Cardiac muscle cell (in vitro differentiated cells and primary cell): ENCODE measurements at regions not wholly inside any gene's neighbourhood (a gene's known extent, or its start where the extent isn't known, plus 50 kb on each side); places are given as distances from the start of the nearest gene placed in this dataset.

Experiments
- DNase-seq, 2 donors: peaks; one replicate each; pipeline versions ENCODE4 v3.0.0 to v3.0.0-alpha.2; 2010 to 2017; ENCODE audit warnings: low read depth in 1 of 2, low spot score in 1 of 2
- H3K27ac ChIP-seq: fragments of 200-600 bp; sonication (generic); 2 replicates; pipeline ENCODE4 v1.5.1; 2016
- H3K27me3 ChIP-seq: fragments of 200-600 bp; sonication (generic); 2 replicates; pipeline ENCODE4 v1.6.0; 2016; ENCODE audit warnings: control low read depth
- H3K36me3 ChIP-seq: fragments of 200-600 bp; sonication (generic); 2 replicates; pipeline ENCODE4 v1.5.1; 2016; ENCODE audit warnings: control low read depth
- H3K4me1 ChIP-seq: fragments of 200-600 bp; sonication (generic); 2 replicates; pipeline ENCODE4 v1.8.1; 2017; ENCODE audit warnings: low read depth, mild to moderate bottlenecking, mixed run types
- H3K4me3 ChIP-seq: fragments of 200-600 bp; sonication (generic); 2 replicates; pipeline ENCODE4 v1.5.1; 2016; ENCODE audit warnings: mild to moderate bottlenecking
- H3K9me3 ChIP-seq: fragments of 200-600 bp; sonication (generic); 2 replicates; pipeline ENCODE4 v1.5.1; 2017; ENCODE audit warnings: low read depth, mild to moderate bottlenecking, control low read depth
- TF ChIP-seq, protein P1 (sequence below): IDR thresholded peaks from 2 replicates; pipeline ENCODE4 v1.5.1; 2012; ENCODE audit warnings: low read depth, mild to moderate bottlenecking, low read length

DNA sequence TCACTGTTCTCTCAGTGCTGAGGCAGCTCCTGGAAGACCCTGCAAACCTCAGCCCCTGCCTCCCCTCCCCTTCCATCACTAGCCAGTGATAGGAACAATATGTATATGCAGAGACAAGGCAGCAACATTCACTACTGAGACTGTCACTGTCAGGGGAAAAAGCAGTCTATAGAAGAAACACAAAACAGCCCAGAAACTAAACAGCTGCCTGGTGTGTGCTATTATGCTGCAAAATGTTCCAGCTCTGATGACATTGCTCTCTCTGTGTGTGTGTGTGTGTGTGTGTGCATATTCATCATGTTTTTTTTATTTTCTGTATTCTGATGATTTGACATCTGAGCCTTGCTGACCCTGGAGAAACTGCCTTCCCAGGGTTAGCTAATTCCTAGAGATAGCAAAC is 147.2 kb downstream of the SPATA18 start:
- Histone ChIP-seq H3K4me1 (peaks cover 15% of the 10 kb centered on the region), H3K27me3 (no peaks in the 10 kb centered on the region), H3K27ac (no peak overlapping the region), H3K4me3 (no peak overlapping the region), H3K36me3 (no peaks in the 10 kb centered on the region), H3K9me3 (no peaks in the 10 kb centered on the region)
- no peak for DNase-seq
- TF ChIP-seq, protein P1, sequence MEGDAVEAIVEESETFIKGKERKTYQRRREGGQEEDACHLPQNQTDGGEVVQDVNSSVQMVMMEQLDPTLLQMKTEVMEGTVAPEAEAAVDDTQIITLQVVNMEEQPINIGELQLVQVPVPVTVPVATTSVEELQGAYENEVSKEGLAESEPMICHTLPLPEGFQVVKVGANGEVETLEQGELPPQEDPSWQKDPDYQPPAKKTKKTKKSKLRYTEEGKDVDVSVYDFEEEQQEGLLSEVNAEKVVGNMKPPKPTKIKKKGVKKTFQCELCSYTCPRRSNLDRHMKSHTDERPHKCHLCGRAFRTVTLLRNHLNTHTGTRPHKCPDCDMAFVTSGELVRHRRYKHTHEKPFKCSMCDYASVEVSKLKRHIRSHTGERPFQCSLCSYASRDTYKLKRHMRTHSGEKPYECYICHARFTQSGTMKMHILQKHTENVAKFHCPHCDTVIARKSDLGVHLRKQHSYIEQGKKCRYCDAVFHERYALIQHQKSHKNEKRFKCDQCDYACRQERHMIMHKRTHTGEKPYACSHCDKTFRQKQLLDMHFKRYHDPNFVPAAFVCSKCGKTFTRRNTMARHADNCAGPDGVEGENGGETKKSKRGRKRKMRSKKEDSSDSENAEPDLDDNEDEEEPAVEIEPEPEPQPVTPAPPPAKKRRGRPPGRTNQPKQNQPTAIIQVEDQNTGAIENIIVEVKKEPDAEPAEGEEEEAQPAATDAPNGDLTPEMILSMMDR: no peak

GRCh38 chr4:52199574-52200338 is 148.7 kb downstream of the SPATA18 start:
- Histone ChIP-seq H3K27me3 (no peaks in the 10 kb centered on the region), H3K36me3 (no peaks in the 10 kb centered on the region), H3K4me1 (peaks cover 18% of the 10 kb centered on the region), H3K9me3 (no peaks in the 10 kb centered on the region), H3K4me3 (no peak overlapping the region), H3K27ac (no peak overlapping the region)
- DNase-seq: peak in 1 of 2 donors; percentile 65
- TF ChIP-seq, protein P1: no peak

DNA sequence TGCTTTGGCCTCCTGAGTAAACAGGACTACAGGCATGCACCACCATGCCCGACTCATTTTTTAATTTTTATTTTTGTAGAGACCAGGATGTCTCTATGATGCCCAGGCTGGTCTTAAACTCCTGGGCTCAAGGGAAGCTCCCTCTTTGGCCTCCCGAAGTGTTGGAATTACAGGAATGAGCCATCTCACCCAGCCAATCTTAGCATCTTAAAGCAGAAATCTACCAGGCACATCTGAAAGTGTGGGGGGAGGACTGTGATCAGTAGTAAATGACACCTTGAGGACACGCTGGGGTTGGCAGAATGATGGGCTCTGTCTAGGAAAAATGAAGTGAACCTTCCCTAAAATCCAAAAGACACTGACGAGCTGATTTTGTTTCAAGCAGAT is 149.2 kb downstream of the SPATA18 start:
- TF ChIP-seq, protein P1: no peak
- Histone ChIP-seq H3K27me3 (no peaks in the 10 kb centered on the region), H3K36me3 (no peaks in the 10 kb centered on the region), H3K4me3 (no peak overlapping the region), H3K9me3 (no peaks in the 10 kb centered on the region), H3K27ac (no peak overlapping the region), H3K4me1 (peaks cover 18% of the 10 kb centered on the region)
- no peak for DNase-seq

DNA sequence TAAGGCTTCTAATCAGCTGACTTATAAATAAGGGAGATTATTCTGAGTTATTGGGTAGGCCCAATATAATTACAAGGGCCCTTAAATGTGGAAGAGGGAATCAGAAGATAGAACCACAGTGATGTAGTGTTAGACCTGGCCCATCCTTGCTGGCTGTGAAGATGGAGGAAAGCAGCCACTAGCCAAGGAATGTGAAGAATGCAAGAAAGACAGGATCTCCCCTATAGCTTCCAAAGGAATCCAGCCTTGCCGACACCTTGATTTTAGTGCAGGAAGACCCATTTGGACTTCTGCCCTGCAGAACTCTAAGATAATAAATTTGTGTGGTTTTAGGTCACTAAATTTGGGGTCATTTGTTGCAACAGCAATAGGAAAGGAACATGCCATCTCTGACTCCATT is 150.6 kb downstream of the SPATA18 start:
- peak in 1 of 2 donors; percentile 17 for DNase-seq
- TF ChIP-seq, protein P1: no peak
- no peaks in the 10 kb centered on the region for H3K36me3 ChIP-seq
- H3K27ac ChIP-seq: peak overlapping the region; percentile 53
- no peak overlapping the region for H3K4me3 ChIP-seq
- no peaks in the 10 kb centered on the region for H3K9me3 ChIP-seq
- peaks cover 18% of the 10 kb centered on the region for H3K4me1 ChIP-seq
- no peaks in the 10 kb centered on the region for H3K27me3 ChIP-seq

DNA sequence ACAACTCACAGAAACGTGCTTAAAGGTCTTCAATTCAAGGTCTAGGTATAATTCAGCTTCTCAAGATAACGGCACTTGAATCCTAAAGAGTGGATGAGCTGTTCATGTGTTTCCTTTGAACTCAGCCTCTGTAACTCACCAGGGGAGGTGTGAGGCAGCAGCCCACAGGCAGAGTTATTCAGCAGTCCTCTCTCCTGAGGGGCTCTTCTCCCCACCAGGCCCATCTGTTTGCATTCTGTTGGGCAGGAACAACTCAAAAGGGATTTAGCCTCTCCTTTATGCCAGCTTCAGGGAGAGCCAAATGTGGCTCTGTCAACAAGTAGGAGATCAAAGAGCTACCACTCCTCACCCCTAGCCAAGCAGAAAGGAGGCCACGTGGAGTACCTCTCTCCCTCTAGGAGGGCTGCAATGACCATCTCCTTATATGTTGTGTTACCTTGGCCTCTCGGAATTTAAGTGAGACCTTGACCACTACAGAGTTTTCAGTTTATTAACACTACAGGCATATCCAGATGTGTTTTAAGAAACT is 151.2 kb downstream of the SPATA18 start:
- no peaks in the 10 kb centered on the region for H3K9me3 ChIP-seq
- H3K4me1 ChIP-seq: peaks cover 18% of the 10 kb centered on the region
- H3K4me3 ChIP-seq: no peak overlapping the region
- no peaks in the 10 kb centered on the region for H3K27me3 ChIP-seq
- peak in 1 of 2 donors; percentile 82 for DNase-seq
- no peaks in the 10 kb centered on the region for H3K36me3 ChIP-seq
- H3K27ac ChIP-seq: peak overlapping the region; percentile 53
- TF ChIP-seq, protein P1: no peak
